Upper lobe of right lung (tissue), 1 donor: ENCODE measurements at regions not wholly inside any gene's neighbourhood (a gene's known extent, or its start where the extent isn't known, plus 50 kb on each side); places are given as distances from the start of the nearest gene placed in this dataset.

Experiments used
- ATAC-seq: fragments of 200-7000 bp; cut with Tn5 transposase; one replicate; pipeline ENCODE4 v1.9.1; 2020; ENCODE audit warnings: mild to moderate bottlenecking, moderate library complexity
- DNase-seq: peaks from one replicate; pipeline ENCODE4 v3.0.0-alpha.2; 2020
- H3K27ac ChIP-seq: fragments of 200-600 bp; one replicate; pipeline ENCODE4 v1.8.0; 2022
- H3K27me3 ChIP-seq: fragments of 200-600 bp; one replicate; pipeline ENCODE4 v1.8.0; 2022; ENCODE audit warnings: mild to moderate bottlenecking
- H3K36me3 ChIP-seq: fragments of 200-600 bp; one replicate; pipeline ENCODE4 v1.8.0; 2022
- H3K4me1 ChIP-seq: fragments of 200-600 bp; one replicate; pipeline ENCODE4 v1.8.0; 2022
- H3K4me3 ChIP-seq: fragments of 200-600 bp; one replicate; pipeline ENCODE4 v1.8.0; 2022; ENCODE audit warnings: mild to moderate bottlenecking
- H3K9me3 ChIP-seq: fragments of 200-600 bp; one replicate; pipeline ENCODE4 v1.8.0; 2022
- CTCF ChIP-seq: fragments of 200-600 bp; IDR thresholded peaks from one replicate; pipeline ENCODE4 v1.8.0; 2022; ENCODE audit warnings: antibody characterized with exemption
- intact Hi-C: fragments of 100-400 bp; cut with DNase I; formaldehyde crosslinking; loops from one replicate; pipeline ENCODE4 v1.11.0; 2022
- donor health status: DM: no; HTN: yes; CAD: no; lungs with severe emphysema.

- ATAC-seq (no peak), DNase-seq (peak; percentile 54)
- no peak overlapping the region for H3K27ac ChIP-seq
- no peaks in the 10 kb centered on the region for H3K4me1 ChIP-seq
- no peaks in the 10 kb centered on the region for H3K36me3 ChIP-seq
- H3K27me3 ChIP-seq: no peaks in the 10 kb centered on the region
- no peak for TF ChIP-seq CTCF
- no peak overlapping the region for H3K4me3 ChIP-seq
- no peaks in the 10 kb centered on the region for H3K9me3 ChIP-seq
- intact Hi-C loops: no loop called here
Observed at GRCh38 chr19:16016226-16017137, 59.8 kb upstream of the TPM4 start.

GRCh38 chr19:16017138-16017490, 59.2 kb upstream of the TPM4 start:
- no peaks in the 10 kb centered on the region for H3K9me3 ChIP-seq
- ATAC-seq: no peak
- TF ChIP-seq CTCF: no peak

GRCh38 chr19:16018106-16018755, 58.1 kb upstream of the TPM4 start:
- no peak for TF ChIP-seq CTCF
- H3K4me3 ChIP-seq: no peak overlapping the region
- H3K4me1 ChIP-seq: no peaks in the 10 kb centered on the region
- H3K36me3 ChIP-seq: no peaks in the 10 kb centered on the region
- H3K9me3 ChIP-seq: no peaks in the 10 kb centered on the region
- intact Hi-C loops: no loop called here
- DNase-seq: peak; percentile 60
- H3K27ac ChIP-seq: no peak overlapping the region
- ATAC-seq: no peak
- no peaks in the 10 kb centered on the region for H3K27me3 ChIP-seq

More at GRCh38 chr19:16017138-16017490, 59.2 kb upstream of the TPM4 start:
- Histone ChIP-seq H3K4me3 (no peak overlapping the region), H3K27ac (no peak overlapping the region), H3K36me3 (no peaks in the 10 kb centered on the region), H3K27me3 (no peaks in the 10 kb centered on the region), H3K4me1 (no peaks in the 10 kb centered on the region)
- intact Hi-C loops: no loop called here
- DNase-seq: peak; percentile 37

GRCh38 chr19:16018801-16019551, 57.3 kb upstream of the TPM4 start:
- Histone ChIP-seq H3K27me3 (no peaks in the 10 kb centered on the region), H3K4me3 (no peak overlapping the region), H3K27ac (no peak overlapping the region), H3K36me3 (no peaks in the 10 kb centered on the region), H3K9me3 (no peaks in the 10 kb centered on the region), H3K4me1 (no peaks in the 10 kb centered on the region)
- no peak for ATAC-seq
- intact Hi-C loops: no loop called here
- DNase-seq: peak; percentile 53
- TF ChIP-seq CTCF: no peak

GRCh38 chr19:16019691-16020448, 56.4 kb upstream of the TPM4 start:
- DNase-seq (peak; percentile 48), ATAC-seq (no peak)
- no peaks in the 10 kb centered on the region for H3K9me3 ChIP-seq
- no peak for TF ChIP-seq CTCF
- H3K36me3 ChIP-seq: no peaks in the 10 kb centered on the region
- intact Hi-C loops: no loop called here
- H3K27ac ChIP-seq: no peak overlapping the region
- H3K4me3 ChIP-seq: no peak overlapping the region
- H3K4me1 ChIP-seq: no peaks in the 10 kb centered on the region
- H3K27me3 ChIP-seq: no peaks in the 10 kb centered on the region
